Sigmoid colon (tissue), 6 donors: ENCODE measurements at regions not wholly inside any gene's neighbourhood (a gene's known extent, or its start where the extent isn't known, plus 50 kb on each side); places are given as distances from the start of the nearest gene placed in this dataset.

Source experiments
- DNase-seq: peaks from one replicate; pipeline ENCODE4 v3.0.0-alpha.2; 2019
- H3K27ac ChIP-seq, 4 donors: fragments of 200-600 bp; sonication (generic); one replicate each; pipeline ENCODE4 v1.5.1; 2016 to 2019; ENCODE audit warnings: mild to moderate bottlenecking in 1 of 4
- H3K27me3 ChIP-seq, 3 donors: fragments of 200-600 bp; sonication (generic); one replicate each; pipeline ENCODE4 v1.5.1; 2019; ENCODE audit warnings: mild to moderate bottlenecking in 1 of 3
- H3K36me3 ChIP-seq, 4 donors: fragments of 200-600 bp; sonication (generic); one replicate each; pipeline ENCODE4 v1.5.1; 2016 to 2019
- H3K4me1 ChIP-seq, 4 donors: fragments of 200-600 bp; sonication (generic); one replicate each; pipeline ENCODE4 v1.5.1; 2017 to 2019
- H3K4me3 ChIP-seq, 4 donors: fragments of 200-600 bp; sonication (generic); one replicate each; pipeline ENCODE4 v1.5.1; 2017 to 2019; ENCODE audit warnings: mild to moderate bottlenecking in 2 of 4, moderate library complexity in 1 of 4
- H3K9me3 ChIP-seq, 4 donors: fragments of 200-600 bp in 3 of 4; sonication (generic) in 3 of 4; one replicate each; pipeline versions ENCODE4 v1.5.1 to v1.6.1; 2013 to 2019
- EP300 ChIP-seq, 4 donors: sonication (generic); formaldehyde crosslinking; IDR thresholded peaks; one replicate each; pipeline ENCODE4 v1.6.1; 2017; ENCODE audit warnings: antibody characterized with exemption in 4 of 4
- POLR2A ChIP-seq, 2 donors: fragments of 450-650 bp; IDR thresholded peaks; one replicate each; pipeline ENCODE4 v1.6.1; 2016; ENCODE audit warnings: antibody characterized with exemption in 2 of 2, mild to moderate bottlenecking in 2 of 2, moderate library complexity in 2 of 2
- POLR2AphosphoS5 ChIP-seq, 4 donors: sonication (generic); formaldehyde crosslinking; IDR thresholded peaks; one replicate each; pipeline ENCODE4 v1.6.1; 2017; ENCODE audit warnings: antibody characterized with exemption in 4 of 4
- WGBS, 2 donors: extraction: QIAGEN DNeasy Blood & Tissue Kit; methylation state at CpG; one replicate each; pipeline ENCODE4 v1.1.7; 2013; 5-methylcytosine and 5-hydroxymethylcytosine counted together
- intact Hi-C: fragments of 100-400 bp; cut with DNase I; formaldehyde crosslinking; loops from one replicate; pipeline ENCODE4 v1.15.1; 2023
- TF ChIP-seq, protein P1 (sequence below), 4 experiments: fragments of 450-650 bp in 3 of 4; fragments of 200-600 bp in 1 of 4; IDR thresholded peaks; one replicate each; pipeline ENCODE4 v1.5.1; 2016 to 2019; ENCODE audit warnings: antibody characterized with exemption in 4 of 4, mild to moderate bottlenecking in 3 of 4, moderate library complexity in 2 of 4
- donor health status: healthy with polysubstance abuse.
- donor health status: healthy.

DNA sequence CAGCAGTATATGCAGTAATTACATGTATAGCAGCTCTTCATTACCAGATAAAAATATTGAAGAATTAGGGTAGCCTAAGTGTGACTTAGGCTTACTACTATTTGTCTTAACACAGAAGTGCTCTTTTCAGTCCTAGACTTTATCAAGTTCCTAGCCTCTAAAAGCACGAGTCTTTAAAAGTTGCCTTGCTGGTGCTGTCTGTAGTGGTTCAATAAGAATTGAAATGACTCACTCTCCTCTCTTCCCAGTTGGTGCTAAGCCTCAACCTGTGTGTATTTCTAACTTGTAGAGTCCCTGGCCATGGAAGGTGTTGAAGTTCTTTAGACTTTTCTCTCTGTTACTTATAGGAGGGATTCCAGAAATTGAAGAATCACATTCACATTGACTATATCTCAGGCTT lies 395.4 kb upstream of the THRB start:
- TF ChIP-seq, protein P1, sequence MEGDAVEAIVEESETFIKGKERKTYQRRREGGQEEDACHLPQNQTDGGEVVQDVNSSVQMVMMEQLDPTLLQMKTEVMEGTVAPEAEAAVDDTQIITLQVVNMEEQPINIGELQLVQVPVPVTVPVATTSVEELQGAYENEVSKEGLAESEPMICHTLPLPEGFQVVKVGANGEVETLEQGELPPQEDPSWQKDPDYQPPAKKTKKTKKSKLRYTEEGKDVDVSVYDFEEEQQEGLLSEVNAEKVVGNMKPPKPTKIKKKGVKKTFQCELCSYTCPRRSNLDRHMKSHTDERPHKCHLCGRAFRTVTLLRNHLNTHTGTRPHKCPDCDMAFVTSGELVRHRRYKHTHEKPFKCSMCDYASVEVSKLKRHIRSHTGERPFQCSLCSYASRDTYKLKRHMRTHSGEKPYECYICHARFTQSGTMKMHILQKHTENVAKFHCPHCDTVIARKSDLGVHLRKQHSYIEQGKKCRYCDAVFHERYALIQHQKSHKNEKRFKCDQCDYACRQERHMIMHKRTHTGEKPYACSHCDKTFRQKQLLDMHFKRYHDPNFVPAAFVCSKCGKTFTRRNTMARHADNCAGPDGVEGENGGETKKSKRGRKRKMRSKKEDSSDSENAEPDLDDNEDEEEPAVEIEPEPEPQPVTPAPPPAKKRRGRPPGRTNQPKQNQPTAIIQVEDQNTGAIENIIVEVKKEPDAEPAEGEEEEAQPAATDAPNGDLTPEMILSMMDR (IDR thresholded peaks at IDR 0.05): no peak
- TF ChIP-seq POLR2A (IDR thresholded peaks at IDR 0.05): no peak
- no peak for TF ChIP-seq EP300 (IDR thresholded peaks at IDR 0.05)
- TF ChIP-seq POLR2AphosphoS5 (IDR thresholded peaks at IDR 0.05): no peak
- no peak overlapping the region for H3K4me3 ChIP-seq
- no peaks in the 10 kb centered on the region for H3K36me3 ChIP-seq
- intact Hi-C loops: no loop called here
- no peak overlapping the region for H3K27ac ChIP-seq
- 63 to 82% methylated on average over 1 of the region's 1 CpG for WGBS, 2 donors
- no peaks in the 10 kb centered on the region for H3K4me1 ChIP-seq
- no peak for DNase-seq
- H3K9me3 ChIP-seq: no peaks in the 10 kb centered on the region
- no peaks in the 10 kb centered on the region for H3K27me3 ChIP-seq

DNA sequence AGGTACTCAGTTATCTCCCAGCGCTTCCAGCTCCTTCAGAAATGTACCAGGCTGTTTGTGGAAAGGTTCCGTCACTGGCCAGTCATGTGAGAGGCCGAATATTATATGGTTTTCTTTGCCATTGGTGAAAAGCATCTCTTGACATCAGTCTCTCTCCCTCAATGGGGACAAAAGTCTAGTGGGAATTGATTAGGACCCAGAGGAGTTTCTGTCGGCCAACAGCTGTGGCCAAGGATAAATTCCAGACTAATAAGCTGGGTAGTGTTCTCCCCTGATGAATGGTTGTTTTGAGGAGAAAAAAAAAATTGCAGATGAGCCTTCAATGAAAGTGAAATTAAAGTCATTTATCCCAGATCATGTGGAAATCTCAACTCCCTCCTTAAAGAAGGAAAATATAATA lies 404.7 kb upstream of the THRB start:
- Histone ChIP-seq H3K27me3 (no peaks in the 10 kb centered on the region), H3K4me3 (no peak overlapping the region), H3K27ac (no peak overlapping the region), H3K36me3 (no peaks in the 10 kb centered on the region), H3K4me1 (no peaks in the 10 kb centered on the region), H3K9me3 (no peaks in the 10 kb centered on the region)
- WGBS, 2 donors: 81 to 83% methylated on average over 4 of the region's 4 CpGs
- no peak for DNase-seq
- TF ChIP-seq EP300 (IDR thresholded peaks at IDR 0.05): no peak
- TF ChIP-seq POLR2AphosphoS5 (IDR thresholded peaks at IDR 0.05): no peak
- no peak for TF ChIP-seq POLR2A (IDR thresholded peaks at IDR 0.05)
- TF ChIP-seq, protein P1 (IDR thresholded peaks at IDR 0.05): no peak
- intact Hi-C loops: no loop called here

DNA sequence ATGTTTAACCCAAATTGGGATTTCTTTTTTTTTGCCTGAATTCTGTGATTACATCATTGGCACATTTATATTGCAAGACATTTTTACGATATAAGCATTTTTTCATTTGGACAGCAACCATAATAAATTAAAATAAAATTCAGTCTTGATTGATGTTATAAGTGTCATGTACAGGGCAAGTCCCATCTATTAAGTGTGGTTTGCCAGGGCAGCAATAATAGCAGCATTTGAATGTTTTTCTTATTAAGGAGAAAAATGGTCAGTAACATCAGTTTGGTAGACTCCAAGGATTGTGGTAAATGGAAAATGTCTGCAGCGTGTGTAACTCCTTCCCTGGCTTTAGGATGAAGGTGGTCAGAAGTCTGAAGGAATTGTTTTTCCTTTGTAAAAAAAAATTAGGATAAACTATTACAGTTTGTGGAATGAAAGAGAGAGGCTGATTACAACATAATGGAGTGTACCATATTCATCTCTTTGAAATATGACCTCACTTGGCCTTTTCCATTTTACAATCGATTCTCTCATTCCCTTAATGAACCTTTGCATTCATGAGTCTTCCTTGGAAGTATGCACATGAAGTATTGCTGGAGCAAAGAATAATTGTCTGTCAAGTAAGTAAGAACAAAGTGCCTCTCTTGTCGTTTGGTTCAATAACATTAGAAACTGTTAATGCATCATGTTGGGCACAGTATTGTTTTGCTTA lies 405.4 kb upstream of the THRB start:
- intact Hi-C loops: no loop called here
- H3K27ac ChIP-seq: no peak overlapping the region

DNA sequence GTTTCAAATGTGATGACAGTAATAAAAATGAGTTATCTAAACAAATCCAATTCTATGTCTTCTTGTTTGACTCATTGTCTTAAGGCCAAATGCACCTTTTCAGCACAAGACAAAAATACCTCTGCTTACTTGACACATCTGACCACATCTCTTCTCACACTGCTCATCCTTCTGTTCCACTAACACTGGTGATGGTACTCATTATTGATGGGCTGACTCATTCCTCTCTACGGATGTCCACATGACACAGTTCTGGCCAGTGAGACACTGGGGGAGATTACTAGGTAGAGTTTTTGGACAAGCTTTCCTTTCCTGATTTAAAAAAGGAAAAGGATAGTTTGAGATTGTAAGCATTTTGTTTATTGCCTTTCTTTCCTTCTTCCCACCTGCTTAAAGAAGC lies 410.6 kb upstream of the THRB start:
- DNase-seq: no peak
- WGBS, 2 donors: 93 to 97% methylated on average over 1 of the region's 1 CpG
- no peaks in the 10 kb centered on the region for H3K27me3 ChIP-seq
- TF ChIP-seq EP300 (IDR thresholded peaks at IDR 0.05) (no peak), POLR2AphosphoS5 (IDR thresholded peaks at IDR 0.05) (no peak)
- TF ChIP-seq, protein P1 (IDR thresholded peaks at IDR 0.05): no peak
- no peaks in the 10 kb centered on the region for H3K36me3 ChIP-seq
- intact Hi-C loops: no loop called here
- H3K27ac ChIP-seq: no peak overlapping the region
- no peak overlapping the region for H3K4me3 ChIP-seq
- no peaks in the 10 kb centered on the region for H3K9me3 ChIP-seq
- no peaks in the 10 kb centered on the region for H3K4me1 ChIP-seq

More for the DNA sequence above, 405.4 kb upstream of the THRB start:
- H3K9me3 ChIP-seq: no peaks in the 10 kb centered on the region
- no peak for DNase-seq
- TF ChIP-seq POLR2AphosphoS5 (IDR thresholded peaks at IDR 0.05) (no peak), POLR2A (IDR thresholded peaks at IDR 0.05) (no peak), EP300 (IDR thresholded peaks at IDR 0.05) (no peak)
- TF ChIP-seq, protein P1 (IDR thresholded peaks at IDR 0.05): no peak
- H3K36me3 ChIP-seq: no peaks in the 10 kb centered on the region
- no peaks in the 10 kb centered on the region for H3K4me1 ChIP-seq
- H3K4me3 ChIP-seq: no peak overlapping the region
- WGBS, 2 donors: 77 to 81% methylated on average over 4 of the region's 4 CpGs
- no peaks in the 10 kb centered on the region for H3K27me3 ChIP-seq

DNA sequence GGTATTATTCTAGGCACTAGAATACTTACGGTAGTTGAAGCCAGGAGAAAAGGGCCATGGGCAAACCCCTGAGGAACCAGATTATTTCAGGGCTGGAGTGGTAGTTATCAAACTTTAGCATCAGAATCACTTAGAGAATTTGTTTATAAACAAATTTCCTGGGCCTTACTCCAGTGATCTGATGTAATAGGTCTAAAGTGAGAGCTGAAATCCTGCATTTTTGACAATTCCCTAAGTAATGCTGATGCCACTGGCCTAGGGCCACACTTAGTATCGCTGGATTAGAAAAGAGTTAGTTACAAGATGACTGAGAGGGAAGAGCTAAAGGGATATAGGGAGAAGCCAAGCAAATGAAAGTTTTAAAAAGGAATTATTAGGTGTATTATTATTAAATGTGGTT lies 412.5 kb upstream of the THRB start:
- no peaks in the 10 kb centered on the region for H3K9me3 ChIP-seq
- no peaks in the 10 kb centered on the region for H3K27me3 ChIP-seq
- no peaks in the 10 kb centered on the region for H3K36me3 ChIP-seq
- TF ChIP-seq EP300 (IDR thresholded peaks at IDR 0.05) (no peak), POLR2AphosphoS5 (IDR thresholded peaks at IDR 0.05) (no peak), POLR2A (IDR thresholded peaks at IDR 0.05) (no peak)
- TF ChIP-seq, protein P1 (IDR thresholded peaks at IDR 0.05): no peak
- H3K4me1 ChIP-seq: no peaks in the 10 kb centered on the region
- DNase-seq: no peak
- no peak overlapping the region for H3K4me3 ChIP-seq
- 81 to 83% methylated on average over 2 of the region's 2 CpGs for WGBS, 2 donors
- no peak overlapping the region for H3K27ac ChIP-seq
- intact Hi-C loops: no loop called here
